Stimulated activated CD4-positive, alpha-beta T cell treated with anti-CD3 and anti-CD28 coated beads, TNF-alpha, amount 100 ng/mL, for 4 hours (primary cell): ENCODE measurements at regions not wholly inside any gene's neighbourhood (a gene's known extent, or its start where the extent isn't known, plus 50 kb on each side); places are given as distances from the start of the nearest gene placed in this dataset.

Experiments
- DNase-seq, 3 experiments: peaks; one replicate each; pipeline ENCODE4 v3.0.0-alpha.2; 2020; ENCODE audit warnings: low read depth in 3 of 3

DNA sequence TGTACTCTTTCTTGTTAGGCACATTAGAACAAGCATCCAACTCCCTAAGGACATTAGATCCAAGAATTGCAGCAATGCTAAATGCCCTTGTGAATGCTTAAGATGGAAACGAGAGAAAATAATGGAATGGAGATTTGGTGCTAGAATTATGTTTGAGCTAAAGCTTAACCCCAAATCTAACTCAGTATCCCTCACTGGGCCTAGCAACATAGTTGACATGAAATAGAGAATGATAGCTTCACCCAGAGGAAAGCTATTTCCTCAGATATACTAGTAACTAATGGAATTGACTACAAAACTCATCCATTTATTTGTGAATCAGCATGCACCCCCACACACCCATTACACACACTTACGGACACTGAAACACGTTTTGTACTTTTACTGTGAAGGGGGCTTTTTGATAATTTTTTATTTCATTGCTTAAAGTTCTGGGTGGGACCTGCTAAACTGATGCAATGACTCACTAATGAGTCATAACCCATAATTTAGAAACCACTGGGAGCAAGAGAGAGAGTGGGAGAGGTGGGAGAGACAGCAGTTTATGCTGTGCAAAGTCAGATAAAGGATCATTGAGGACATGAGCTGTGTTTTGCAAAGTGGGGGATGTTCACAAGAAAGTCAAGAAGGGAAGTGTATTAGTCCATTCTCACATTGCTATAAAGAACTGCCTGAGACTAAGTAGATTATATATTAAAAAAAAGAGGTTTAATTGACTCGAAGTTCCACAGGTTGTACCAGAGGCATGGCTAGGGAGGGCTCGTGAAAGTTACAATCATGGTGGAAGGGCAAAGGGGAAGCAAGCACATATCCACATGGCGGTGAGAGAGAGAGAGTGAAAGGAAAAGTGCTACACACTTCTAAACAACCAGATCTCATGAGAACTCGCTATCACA lies 382.7 kb downstream of the SFMBT2 start:
- DNase-seq, result no peak

DNA sequence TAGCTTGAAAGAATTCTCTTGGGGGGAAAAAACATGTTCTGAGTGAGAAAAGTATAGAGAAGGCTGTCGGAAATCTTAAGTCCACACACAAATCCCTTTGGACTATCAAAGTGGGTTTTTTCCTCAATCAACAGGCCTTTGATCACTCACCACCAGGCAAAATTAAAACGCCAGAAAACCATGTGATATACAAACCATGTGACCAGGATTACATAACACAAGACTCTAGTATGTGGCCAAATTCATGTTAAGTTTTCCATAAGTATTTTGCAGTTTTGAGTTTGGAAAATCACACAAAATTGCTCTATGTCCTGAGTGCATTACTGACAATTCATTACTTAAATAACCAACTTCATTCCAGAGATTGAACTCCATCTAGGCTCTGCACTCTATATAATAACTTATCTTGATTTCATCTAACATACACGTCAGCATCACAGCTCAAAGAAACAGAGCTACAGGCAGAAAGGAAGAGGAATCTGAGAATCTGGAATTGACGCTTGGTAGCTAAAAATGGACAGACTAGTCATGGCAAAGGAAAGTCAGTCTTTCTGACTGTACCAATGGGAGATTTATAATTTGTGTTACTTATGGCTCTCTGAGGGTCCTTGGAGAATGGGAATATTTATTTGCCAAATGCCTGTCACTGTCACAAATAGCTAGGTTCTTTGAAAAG lies 383.5 kb downstream of the SFMBT2 start:
- DNase-seq, result no peak

DNA sequence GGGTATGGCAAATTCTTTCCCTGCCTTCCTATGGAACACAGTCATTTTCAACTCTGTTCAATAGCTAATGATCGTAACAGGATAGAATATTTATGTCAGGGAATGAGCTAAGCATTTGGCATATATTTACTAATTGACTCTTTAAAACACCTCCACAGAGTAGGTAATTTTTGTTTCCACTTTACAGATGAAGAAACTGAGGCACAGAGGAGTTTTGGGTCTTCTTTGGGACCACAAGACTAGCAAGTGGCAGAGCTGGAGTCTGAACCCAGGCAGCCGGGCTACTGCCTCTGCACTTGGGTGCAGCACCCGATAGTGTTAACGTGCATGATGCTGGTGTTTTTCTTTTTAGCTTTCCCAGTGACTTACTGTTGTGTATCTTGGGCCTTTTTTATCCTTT lies 384.0 kb downstream of the SFMBT2 start:
- DNase-seq, result no peak

DNA sequence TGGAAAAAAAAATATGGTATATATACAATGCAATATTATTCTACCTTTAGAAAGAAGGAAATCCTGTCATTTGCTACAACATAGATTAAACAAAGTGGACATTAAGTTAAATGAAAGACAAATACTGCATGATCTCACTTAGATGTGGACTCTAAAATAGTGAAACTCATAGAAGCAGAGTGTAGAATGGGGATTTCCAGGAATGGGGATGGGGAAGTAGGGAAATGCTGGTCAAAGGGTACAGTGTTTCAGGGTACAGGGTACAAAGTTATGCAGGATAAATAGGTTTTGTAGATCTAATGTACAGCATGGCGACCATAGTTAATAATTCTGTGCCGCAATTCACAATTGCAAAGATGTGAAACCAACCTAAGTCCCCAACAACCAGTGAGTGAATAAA lies 385.5 kb downstream of the SFMBT2 start:
- DNase-seq, result no peak

DNA sequence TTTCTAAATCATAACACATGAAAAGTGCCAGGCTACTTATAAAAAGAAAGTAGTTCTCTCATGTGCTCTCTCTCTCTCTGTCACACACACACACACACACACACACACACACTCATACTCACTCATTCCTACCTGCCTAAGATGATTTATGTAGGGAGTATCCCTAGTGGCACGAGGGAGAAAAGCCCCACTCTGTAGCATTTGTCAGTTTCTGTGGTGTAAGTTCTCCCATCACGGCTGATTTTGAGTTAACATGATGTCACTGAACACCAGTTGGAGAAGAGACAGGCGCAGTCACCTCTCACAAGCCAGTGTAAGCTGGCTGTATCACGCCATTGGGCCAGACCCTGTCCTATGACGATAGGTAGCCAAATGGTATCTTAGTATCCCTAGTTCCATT lies 395.4 kb downstream of the SFMBT2 start:
- no peak for DNase-seq

DNA sequence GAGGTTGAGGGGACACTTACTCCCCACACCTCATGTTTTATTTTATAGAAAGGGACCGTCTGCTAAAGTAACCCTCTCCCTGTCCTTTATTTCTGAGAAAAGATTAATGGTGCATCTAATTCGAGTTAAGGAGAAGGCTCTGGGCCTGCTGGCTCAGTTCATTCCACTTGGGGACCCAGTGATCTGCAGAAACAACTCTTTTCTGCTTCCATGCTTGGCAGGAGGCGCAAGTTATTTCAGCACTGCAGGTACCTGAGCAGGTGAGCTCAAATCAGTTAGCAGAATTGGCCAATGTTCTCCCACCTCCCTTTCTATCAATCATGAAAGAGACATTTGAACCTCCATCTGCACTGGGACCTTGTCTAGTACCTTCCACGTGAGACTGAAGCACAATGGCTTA lies 396.1 kb downstream of the SFMBT2 start:
- no peak for DNase-seq

DNA sequence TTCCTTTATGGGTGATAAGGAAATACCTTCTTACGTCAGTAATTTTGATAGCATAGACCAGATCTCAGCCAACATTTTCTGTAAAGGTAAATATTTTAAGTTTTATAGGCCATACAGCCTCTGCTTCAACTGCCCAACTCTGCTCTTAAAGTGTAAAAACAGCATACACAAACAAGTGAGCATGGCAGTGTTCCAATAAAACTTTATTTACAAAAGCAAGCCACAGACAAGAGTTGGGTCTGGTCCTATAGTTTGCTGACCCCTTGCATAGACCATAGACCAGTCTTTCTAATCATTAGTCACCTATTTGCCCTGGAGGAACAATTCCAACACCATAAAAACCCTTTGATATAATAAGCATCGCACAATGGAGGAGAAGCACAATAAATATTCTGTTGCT lies 398.8 kb downstream of the SFMBT2 start:
- DNase-seq, result no peak

DNA sequence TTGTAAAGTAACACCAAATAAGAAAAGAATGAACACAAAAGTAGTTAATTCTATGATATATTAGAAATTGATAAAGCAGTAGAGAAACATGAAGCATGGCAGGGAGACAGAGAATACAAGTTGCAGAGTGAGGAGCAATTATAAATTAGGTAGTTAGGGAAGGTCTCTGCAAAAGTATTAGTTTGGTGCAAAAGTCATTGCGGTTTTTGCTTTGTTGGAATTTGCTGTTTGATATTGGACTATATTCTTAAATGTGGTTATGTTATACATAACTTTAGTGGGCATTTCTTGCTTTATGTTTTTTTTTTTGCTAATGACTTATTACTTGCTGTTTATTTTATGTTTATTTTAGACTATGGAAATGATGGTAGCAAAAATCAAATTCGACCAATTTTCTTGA lies 402.2 kb downstream of the SFMBT2 start:
- DNase-seq, result no peak

DNA sequence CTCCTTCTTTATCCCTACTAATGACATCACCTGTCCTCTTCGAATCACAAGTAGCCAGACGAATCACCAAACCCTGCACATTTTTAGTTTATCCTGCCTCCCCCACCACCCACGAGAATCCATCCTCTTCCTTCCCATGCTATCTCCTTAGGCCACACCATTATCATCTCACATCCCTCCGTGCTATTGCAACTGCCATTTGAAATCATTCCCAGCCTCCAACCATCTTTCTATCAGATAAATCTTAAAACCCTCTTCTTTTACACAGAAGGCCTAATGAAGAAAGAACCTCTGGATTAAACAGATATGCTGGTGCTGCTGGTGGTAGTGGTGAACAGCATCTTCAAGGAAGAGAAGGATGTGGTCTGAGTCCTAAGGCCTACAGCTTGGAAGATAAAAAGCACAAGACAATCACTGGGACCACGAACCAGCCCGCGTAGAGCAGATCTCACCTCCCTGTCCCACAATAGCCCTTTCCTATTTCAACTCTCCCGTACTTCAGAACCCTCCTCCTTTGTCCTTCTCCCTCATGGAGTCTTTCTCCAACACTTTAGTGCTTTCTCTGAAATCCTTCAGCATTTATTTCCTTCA lies 403.1 kb downstream of the SFMBT2 start:
- DNase-seq, result no peak

DNA sequence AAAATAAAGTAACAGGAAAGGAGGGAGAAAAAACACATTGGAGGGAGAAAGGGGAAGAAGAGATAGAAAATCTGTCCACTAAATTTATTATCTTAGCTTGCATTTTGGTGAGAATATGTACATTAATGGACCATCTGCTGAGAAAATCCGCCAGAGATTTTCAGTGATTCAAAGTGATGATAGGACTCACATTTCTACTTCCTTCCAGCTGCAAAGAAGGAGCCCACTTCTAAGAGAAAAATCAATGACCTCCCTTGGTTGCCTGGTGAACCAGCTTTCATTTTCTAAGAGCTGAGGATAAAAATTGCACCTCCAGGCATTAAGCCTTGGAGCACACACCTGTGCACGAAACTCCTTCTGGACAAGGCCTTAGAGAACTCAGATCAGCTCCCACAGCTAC lies 404.3 kb downstream of the SFMBT2 start:
- no peak for DNase-seq

DNA sequence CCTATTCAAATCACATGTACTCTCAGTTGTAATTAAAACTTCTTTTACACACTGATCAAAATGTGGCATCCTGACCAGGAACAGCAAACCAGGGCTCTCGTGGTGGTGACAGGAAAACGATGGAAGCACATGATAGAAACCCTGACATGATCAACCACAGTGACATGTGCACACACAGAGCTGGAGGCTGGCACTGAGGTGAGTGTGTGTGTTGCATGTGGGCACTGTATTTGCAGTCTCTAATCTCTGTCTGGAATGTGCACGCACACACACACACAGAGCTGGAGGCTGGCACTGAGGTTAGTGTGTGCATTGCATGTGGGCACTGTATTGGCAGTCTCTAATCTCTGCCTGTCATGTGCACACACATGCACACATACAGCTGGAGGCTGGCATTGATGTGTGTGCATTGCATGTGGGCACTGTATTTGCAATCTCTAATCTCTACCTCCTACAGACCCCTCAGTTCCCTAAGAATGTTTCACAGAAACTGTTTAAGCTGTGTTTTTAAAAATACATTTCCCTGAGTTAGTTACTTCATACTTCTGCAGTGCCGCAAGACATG lies 406.9 kb downstream of the SFMBT2 start:
- DNase-seq, result no peak

DNA sequence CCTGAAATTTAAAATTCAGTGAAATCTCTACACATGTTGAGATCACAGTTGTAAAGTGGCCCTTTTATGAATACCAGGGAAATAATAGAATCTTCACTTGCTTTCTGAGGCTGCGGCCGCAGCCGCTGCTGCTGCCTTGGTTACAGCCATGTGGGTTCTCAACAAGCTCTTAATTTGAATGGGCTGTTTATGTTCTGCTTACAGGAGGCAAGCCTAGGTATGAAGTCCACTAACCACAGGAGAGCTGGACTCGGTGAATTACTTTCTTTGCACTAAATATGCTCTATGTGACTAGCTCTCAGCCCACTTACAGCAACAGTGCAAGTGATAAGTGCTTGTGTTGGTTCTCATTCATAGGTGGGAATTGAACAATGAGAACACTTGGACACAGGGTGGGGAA lies 410.8 kb downstream of the SFMBT2 start:
- DNase-seq, result no peak

DNA sequence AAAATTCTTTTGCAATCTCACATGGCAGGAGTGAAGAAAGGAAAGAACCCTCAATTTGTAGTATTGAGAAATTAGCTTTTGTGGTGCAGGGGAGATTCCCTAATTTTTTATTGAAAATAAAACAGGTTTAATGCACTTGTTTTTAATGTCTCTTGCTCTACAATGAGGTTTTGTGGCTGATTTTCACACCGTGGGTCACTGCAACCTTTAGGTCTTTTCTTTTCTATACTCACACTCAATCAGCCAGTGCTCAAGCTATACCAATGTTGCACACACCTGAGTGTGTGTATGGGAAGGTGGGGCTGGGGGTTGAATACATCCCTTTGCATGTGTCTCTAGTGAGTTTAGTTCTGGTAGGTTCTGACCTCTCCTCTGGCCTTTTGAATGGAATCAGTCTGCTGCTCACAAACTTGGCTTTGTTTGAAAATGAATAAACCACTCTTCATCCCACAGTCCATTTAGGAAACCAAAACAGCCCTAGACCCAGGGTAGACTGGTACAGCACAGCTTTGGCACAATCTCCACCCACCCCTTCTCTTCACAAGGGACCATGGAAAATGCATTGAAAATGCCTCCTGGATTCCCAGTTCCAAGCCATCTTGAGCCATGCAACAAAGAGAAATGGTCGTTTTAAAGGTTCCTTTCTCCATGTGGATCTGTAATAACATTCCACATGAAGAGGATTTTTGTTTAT lies 411.5 kb downstream of the SFMBT2 start:
- no peak for DNase-seq

DNA sequence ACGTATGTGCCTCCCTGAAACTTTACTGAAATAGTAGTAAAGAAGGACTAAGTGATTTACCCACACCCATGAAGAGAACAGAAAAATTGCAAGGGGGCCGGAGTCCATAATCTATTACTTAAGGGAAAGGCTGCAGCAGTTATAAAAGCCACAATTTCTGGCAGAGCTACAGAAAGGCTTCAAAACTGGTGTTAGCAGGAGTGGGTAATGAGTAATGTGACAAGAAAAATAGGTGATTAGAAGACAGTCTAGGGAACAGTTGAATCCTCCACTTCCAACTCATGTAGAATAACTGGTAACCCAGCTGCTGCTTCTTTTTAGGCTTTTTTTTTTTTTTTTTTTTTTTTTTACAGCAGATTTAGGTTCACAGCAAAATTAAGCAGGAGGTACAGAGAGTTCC lies 413.3 kb downstream of the SFMBT2 start:
- DNase-seq, result no peak

DNA sequence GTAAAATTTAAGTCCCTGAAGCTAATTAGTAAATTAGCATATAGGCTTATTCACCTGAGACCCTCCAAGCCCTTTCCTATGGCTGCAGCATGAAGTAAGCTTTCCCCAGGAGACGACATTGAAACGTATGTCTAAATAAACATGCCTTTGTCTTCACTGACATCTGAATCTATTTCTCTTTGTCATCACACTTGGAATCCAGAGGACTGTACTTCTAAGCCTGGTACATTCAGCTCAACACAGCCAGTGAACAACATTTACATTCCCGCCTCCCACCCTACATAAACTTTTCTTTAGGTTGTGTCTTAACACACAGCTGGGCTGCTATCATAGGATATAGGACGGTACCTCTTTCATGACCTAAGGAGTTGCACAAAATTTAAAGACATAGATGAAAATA lies 414.4 kb downstream of the SFMBT2 start:
- DNase-seq, result no peak

DNA sequence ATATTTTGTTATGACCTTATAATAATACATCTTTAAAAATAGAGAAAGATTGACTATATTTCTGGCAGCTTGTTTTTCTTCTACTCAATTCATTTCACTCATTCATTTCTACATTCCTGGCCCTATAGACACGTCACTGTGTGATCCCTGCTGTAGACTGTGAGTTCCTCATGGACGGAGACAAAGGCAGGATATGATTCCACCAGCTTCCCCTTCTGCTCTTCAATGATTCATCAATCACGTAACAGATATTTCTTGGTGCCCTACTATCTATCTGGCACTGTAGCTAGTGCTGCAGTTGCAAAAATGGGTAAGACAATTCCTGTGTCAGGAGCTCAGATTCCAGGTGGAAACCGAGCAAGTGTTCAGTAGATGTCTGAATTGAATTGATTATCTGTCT lies 415.0 kb downstream of the SFMBT2 start:
- DNase-seq, result no peak

DNA sequence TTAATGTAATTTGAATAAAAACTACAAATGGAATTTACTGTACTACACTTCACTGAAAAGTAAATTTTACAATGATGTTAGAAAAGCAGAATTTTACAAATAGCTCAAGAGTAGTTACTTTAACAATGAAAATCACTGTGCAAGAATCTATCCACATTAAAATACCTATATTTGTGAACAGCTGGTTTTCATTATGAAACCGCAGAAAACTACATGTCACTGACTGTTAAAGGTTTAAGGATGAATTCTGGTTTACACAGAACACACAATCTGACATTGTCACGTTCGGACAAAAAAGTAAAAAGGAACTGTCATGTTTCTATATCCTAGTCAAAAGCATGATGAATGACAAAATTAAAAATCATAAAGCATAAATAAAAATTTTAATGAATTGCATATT lies 415.3 kb upstream of the PRKCQ start:
- no peak for DNase-seq

DNA sequence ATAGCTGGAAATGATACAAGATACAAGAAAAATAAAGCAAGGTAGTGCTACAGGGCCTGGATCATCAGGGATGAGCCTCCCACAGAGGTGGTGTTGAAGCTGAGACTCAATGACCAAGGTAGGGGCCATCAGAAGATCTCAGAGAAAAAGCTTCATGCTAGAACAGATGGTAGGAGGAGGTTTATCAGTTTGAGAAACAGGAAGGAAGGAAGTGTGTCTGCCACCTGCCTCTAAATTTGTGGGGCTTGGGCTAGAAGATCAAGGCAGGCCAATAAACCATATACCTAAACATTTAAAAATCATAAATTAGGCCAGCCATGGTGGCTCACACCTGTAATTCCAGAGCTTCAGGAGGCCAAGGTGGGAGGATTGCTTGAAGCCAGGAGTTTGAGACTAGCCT lies 410.8 kb upstream of the PRKCQ start:
- no peak for DNase-seq

DNA sequence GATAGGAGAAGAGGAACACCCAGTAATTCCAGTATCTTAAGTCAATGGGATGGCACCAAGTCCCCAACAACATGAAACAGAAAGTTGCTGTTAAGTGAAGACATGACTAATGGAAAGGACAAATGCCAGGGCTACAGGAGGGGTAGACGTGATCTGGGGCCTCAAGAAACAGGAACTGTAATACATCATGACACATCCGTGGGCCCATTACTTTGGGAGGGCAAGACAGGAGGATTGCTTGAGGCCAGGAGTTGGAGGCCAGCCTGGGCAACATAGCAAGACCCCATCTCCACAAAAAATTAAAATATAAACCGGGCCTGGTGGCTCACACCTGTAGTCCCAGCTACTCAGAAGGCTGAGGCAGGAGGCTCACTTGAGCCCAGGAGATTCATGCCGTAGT lies 408.6 kb upstream of the PRKCQ start:
- DNase-seq, result no peak

DNA sequence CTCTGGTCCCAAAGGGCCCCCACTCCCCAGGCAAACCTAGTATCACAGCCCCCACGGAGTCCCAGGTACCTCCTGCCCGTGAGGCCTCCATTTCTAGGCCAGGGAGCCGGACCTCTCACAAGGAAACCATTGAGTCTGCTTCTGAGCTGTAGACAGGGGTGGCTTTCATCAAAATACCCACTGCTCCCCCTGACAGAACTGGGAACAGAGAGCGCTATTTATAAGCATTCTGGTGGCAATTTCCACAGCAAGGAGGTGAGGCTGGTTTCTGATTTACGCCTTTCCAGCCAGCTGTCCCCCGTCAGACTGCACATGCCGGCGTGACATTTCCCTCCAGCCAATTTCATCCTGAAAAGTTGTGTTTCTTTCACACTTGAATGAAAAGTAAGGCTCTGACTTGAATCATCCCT lies 407.5 kb upstream of the PRKCQ start:
- DNase-seq, result no peak

DNA sequence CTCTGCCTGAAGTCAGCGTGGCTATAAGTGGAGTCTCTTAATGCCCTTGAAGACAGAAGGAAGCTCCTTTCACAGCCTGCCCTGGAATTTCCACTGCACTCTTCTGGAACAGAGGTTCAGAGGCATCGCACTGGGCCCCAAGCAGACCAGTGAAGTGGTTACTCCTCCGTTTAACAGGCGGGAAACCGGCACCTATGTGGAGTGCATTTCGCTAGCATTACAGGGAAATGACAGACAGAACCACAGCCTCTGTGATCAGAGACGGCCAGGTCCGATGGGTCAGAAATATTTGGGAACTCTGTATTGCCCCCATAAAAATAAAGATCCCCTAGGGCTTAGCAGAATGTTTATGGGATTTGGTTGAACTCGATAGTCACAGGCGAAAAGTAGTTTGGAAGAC lies 406.9 kb upstream of the PRKCQ start:
- DNase-seq, result no peak

DNA sequence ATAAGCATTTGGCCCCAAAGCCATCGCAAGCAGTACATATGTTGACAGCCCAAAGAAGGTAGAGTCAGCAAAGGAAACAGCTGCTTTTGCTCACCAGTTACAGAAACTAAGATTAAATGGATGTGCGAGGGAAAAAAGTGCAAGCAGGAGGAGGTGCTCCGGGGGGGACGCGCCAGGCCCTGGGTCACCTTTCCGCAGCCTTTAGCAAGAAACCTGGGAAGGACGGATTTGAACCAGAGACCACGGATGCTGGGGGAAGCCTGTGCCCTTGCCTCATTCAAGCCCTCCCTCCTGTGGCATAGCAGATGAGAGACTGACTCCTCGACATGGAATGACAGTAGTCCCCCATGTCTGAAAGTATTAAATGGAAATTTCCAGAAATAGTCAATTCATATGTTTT lies 405.6 kb upstream of the PRKCQ start:
- DNase-seq, result no peak
